ENCODE measurements at regions not wholly inside any gene's neighbourhood (a gene's known extent, or its start where the extent isn't known, plus 50 kb on each side); places are given as distances from the start of the nearest gene placed in this dataset.

DNA sequence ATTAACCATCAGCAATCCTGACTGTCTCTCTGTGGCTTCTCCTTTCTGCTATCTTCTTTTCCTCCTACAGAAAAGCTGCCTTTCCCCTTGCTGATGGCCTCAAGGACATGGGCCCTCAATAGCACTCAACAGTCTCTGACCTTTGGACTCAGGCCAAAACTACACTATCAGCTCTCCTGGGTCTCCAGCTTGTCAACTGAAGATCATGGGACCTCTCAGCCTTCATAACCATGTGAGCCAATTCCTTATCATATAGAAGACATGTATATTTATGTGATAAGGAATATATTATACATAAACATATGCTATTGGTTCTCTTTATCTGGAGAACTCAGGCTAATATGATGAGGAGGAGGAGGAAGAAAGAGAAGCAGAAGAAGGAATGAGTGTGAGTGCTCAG, 91.8 kb upstream of the GJB5 start:
- ATAC-seq (no peak), FAIRE-seq (no peak), DNase-seq (ENCODE audit: low read depth in 1 of 2, low spot score in 1 of 2) (no peak)
- Histone ChIP-seq H3K4me2 (no peak overlapping the region), H3K4me1 (no peaks in the 10 kb centered on the region), H3K4me3 (no peak overlapping the region), H3K27ac (no peak overlapping the region), H3K9me3 (no peaks in the 10 kb centered on the region)
- TF ChIP-seq HOXA7 (CRISPR knock-in tag; IDR thresholded peaks at IDR 0.05) = no peak
- no peak for TF ChIP-seq CHD2 (IDR thresholded peaks at IDR 0.05; ENCODE audit: low read length, partially characterized antibody)
- TF ChIP-seq HDAC2 (IDR thresholded peaks at IDR 0.05) = no peak
- no peak for TF ChIP-seq HOXB13 (CRISPR knock-in tag; IDR thresholded peaks at IDR 0.05; ENCODE audit: low read depth)
- no peak for TF ChIP-seq EP300 (IDR thresholded peaks at IDR 0.05)
- TF ChIP-seq RNF2 (IDR thresholded peaks at IDR 0.05; ENCODE audit: borderline replicate concordance, low read depth) = no peak
- no peak for TF ChIP-seq ESRRA (IDR thresholded peaks at IDR 0.05; ENCODE audit: borderline replicate concordance, low read length)
- TF ChIP-seq TFCP2L1 (CRISPR knock-in tag; IDR thresholded peaks at IDR 0.05) = no peak
- no peak for TF ChIP-seq SREBF2 (IDR thresholded peaks at IDR 0.05)
- TF ChIP-seq RARB (CRISPR knock-in tag; IDR thresholded peaks at IDR 0.05) = no peak
- no peak for TF ChIP-seq NR3C1 (IDR thresholded peaks at IDR 0.05)
- TF ChIP-seq JUNB (IDR thresholded peaks at IDR 0.05) = no peak
- TF ChIP-seq ZFP36 (IDR thresholded peaks at IDR 0.05; ENCODE audit: borderline replicate concordance, partially characterized antibody) = no peak
- ChIA-PET CTCF (no interaction called here), POLR2A (no interaction called here)

DNA sequence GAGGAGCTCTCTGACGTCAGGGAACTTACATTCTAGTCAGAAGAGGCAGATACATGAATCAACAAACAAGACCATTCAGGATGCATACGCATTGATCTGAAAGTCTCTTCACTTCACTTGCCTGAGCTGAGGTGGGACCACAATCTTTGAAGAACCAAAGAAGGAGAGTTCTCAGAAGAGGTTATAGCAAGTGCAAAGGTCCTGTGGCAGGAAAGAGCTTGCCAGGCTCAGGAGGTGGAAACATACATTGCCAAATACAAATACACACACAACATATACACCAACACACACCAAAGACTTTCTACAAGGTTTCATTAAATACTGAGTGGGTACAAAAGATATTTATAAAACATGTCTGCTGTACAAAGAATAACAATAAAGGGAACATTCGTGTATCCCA, 86.8 kb upstream of the GJB5 start:
- ChIA-PET CTCF (no interaction called here), POLR2A (no interaction called here)
- H3K4me2 ChIP-seq = no peak overlapping the region
- TF ChIP-seq FOSB (CRISPR knock-in tag; IDR thresholded peaks at IDR 0.05) (no peak), TFCP2L1 (CRISPR knock-in tag; IDR thresholded peaks at IDR 0.05) (no peak), MAFK (IDR thresholded peaks at IDR 0.05; ENCODE audit: partially characterized antibody) (no peak), MYC (IDR thresholded peaks at IDR 0.05; ENCODE audit: borderline replicate concordance, low read length) (no peak), POLR2AphosphoS2 (conservative IDR thresholded peaks at IDR 0.05; ENCODE audit: low read length) (no peak), RFX5 (IDR thresholded peaks at IDR 0.05) (no peak), TP53 (CRISPR knock-in tag; IDR thresholded peaks at IDR 0.05) (no peak), NR3C1 (IDR thresholded peaks at IDR 0.05) (no peak), HOXB13 (CRISPR knock-in tag; IDR thresholded peaks at IDR 0.05; ENCODE audit: low read depth) (no peak)
- H3K9me3 ChIP-seq = no peaks in the 10 kb centered on the region
- H3K4me1 ChIP-seq = no peaks in the 10 kb centered on the region
- ATAC-seq = no peak
- no peak for FAIRE-seq
- WGBS (ENCODE audit: missing lambda C conversion rate) = 31% methylated on average over 3 of the region's 3 CpGs
- no peak for DNase-seq (ENCODE audit: low read depth in 1 of 2, low spot score in 1 of 2)
- H3K27ac ChIP-seq = no peak overlapping the region
- H3K4me3 ChIP-seq = no peak overlapping the region

GRCh38 chr1:34670982-34671381, 83.9 kb upstream of the GJB5 start:
- POLR2A ChIA-PET = no interaction called here
- H3K9me3 ChIP-seq = no peaks in the 10 kb centered on the region
- FAIRE-seq (no peak), DNase-seq (ENCODE audit: low read depth in 1 of 2, low spot score in 1 of 2) (no peak), ATAC-seq (no peak)
- CTCF ChIA-PET = no interaction called here
- H3K4me3 ChIP-seq = no peak overlapping the region
- WGBS (ENCODE audit: missing lambda C conversion rate) = 0% methylated on average over 4 of the region's 7 CpGs
- no peak overlapping the region for H3K4me2 ChIP-seq
- TF ChIP-seq POLR2AphosphoS2 (conservative IDR thresholded peaks at IDR 0.05; ENCODE audit: low read length) (no peak), CBX2 (IDR thresholded peaks at IDR 0.05; ENCODE audit: borderline replicate concordance, low read depth) (no peak), HMGXB4 (CRISPR knock-in tag; IDR thresholded peaks at IDR 0.05; ENCODE audit: borderline replicate concordance) (no peak), KDM5A (IDR thresholded peaks at IDR 0.05) (no peak), PHF8 (IDR thresholded peaks at IDR 0.05; ENCODE audit: borderline replicate concordance, low read depth) (no peak), ELK1 (IDR thresholded peaks at IDR 0.05; ENCODE audit: low read depth, low read length) (no peak), SMC3 (IDR thresholded peaks at IDR 0.05) (no peak), POLR2A (IDR thresholded peaks at IDR 0.05; ENCODE audit: low read length) (no peak), SREBF2 (IDR thresholded peaks at IDR 0.05) (no peak)
- TF ChIP-seq, protein P1, sequence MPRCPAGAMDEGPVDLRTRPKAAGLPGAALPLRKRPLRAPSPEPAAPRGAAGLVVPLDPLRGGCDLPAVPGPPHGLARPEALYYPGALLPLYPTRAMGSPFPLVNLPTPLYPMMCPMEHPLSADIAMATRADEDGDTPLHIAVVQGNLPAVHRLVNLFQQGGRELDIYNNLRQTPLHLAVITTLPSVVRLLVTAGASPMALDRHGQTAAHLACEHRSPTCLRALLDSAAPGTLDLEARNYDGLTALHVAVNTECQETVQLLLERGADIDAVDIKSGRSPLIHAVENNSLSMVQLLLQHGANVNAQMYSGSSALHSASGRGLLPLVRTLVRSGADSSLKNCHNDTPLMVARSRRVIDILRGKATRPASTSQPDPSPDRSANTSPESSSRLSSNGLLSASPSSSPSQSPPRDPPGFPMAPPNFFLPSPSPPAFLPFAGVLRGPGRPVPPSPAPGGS (IDR thresholded peaks at IDR 0.05) = no peak
- no peak overlapping the region for H3K27ac ChIP-seq
- no peaks in the 10 kb centered on the region for H3K4me1 ChIP-seq
